ENCODE measurements at regions not wholly inside any gene's neighbourhood (a gene's known extent, or its start where the extent isn't known, plus 50 kb on each side); places are given as distances from the start of the nearest gene placed in this dataset.

GRCh38 chr7:79507131-79507530 lies 53.7 kb upstream of the MAGI2 start:
- no peaks in the 10 kb centered on the region for H3K27me3 ChIP-seq (ENCODE audit: control insufficient read depth in 1 of 2, insufficient read depth in 2 of 2, low read length in 2 of 2)
- no peak overlapping the region for H3K9ac ChIP-seq (ENCODE audit: low read length)
- no peaks in the 10 kb centered on the region for H3K9me3 ChIP-seq (ENCODE audit: low read length)
- H3K27ac ChIP-seq (ENCODE audit: low read depth, low read length), result no peak overlapping the region
- H3K36me3 ChIP-seq (ENCODE audit: insufficient read depth, low read length), result no peaks in the 10 kb centered on the region
- H3K4me3 ChIP-seq (ENCODE audit: low read depth in 1 of 2, low read length in 2 of 2), result no peak overlapping the region
- no peaks in the 10 kb centered on the region for H3K4me1 ChIP-seq (ENCODE audit: insufficient read depth, low read length)

DNA sequence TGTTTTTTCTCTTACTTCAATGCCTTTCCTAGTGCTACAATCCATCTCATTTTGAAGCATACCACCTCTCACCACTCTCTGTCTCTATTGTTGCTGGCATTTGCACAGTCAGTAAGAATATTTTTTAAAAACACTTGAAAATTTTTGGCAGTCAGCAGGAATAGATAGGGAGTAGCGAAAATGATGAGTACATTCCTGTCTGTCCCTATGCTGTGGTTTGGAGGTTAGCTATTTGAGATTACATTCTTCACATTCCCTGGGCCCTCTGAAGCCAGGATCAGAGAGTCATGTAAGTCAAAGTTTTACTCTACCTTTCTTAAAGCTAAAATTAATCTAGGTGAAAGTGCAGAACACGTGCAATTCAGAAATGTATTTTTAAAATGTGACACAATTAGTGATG lies 53.0 kb upstream of the MAGI2 start:
- Histone ChIP-seq H3K27ac (ENCODE audit: low read depth, low read length) (no peak overlapping the region), H3K9ac (ENCODE audit: low read length) (no peak overlapping the region), H3K4me1 (ENCODE audit: insufficient read depth, low read length) (no peaks in the 10 kb centered on the region), H3K4me3 (ENCODE audit: low read depth in 1 of 2, low read length in 2 of 2) (no peak overlapping the region), H3K27me3 (ENCODE audit: control insufficient read depth in 1 of 2, insufficient read depth in 2 of 2, low read length in 2 of 2) (no peaks in the 10 kb centered on the region), H3K9me3 (ENCODE audit: low read length) (no peaks in the 10 kb centered on the region), H3K36me3 (ENCODE audit: insufficient read depth, low read length) (no peaks in the 10 kb centered on the region)

- H3K4me3 ChIP-seq (ENCODE audit: low read depth in 1 of 2, low read length in 2 of 2), result no peak overlapping the region
- H3K36me3 ChIP-seq (ENCODE audit: insufficient read depth, low read length), result no peaks in the 10 kb centered on the region
- H3K27ac ChIP-seq (ENCODE audit: low read depth, low read length), result no peak overlapping the region
- no peak overlapping the region for H3K9ac ChIP-seq (ENCODE audit: low read length)
- no peaks in the 10 kb centered on the region for H3K27me3 ChIP-seq (ENCODE audit: control insufficient read depth in 1 of 2, insufficient read depth in 2 of 2, low read length in 2 of 2)
- H3K9me3 ChIP-seq (ENCODE audit: low read length), result no peaks in the 10 kb centered on the region
- H3K4me1 ChIP-seq (ENCODE audit: insufficient read depth, low read length), result no peaks in the 10 kb centered on the region
Measured at GRCh38 chr7:79504607-79505389, 51.3 kb upstream of the MAGI2 start.
